Uterus (tissue), 3 donors: ENCODE measurements at regions not wholly inside any gene's neighbourhood (a gene's known extent, or its start where the extent isn't known, plus 50 kb on each side); places are given as distances from the start of the nearest gene placed in this dataset.
A peak's percentile ranks its signal among the peaks of the same experiment; 100 is the strongest.

ENCODE experiments used
- DNase-seq, 2 donors: peaks; one replicate each; pipeline ENCODE4 v3.0.0-alpha.2; 2019 to 2020
- H3K27ac ChIP-seq, 2 donors: fragments of 200-600 bp; sonication (generic); 1 replicate in 1 of 2; 2 replicates in 1 of 2; pipeline ENCODE4 v1.5.1; 2016 to 2018
- H3K27me3 ChIP-seq, 2 donors: fragments of 200-600 bp; sonication (generic); one replicate each; pipeline ENCODE4 v1.5.1; 2018 to 2019; ENCODE audit warnings: control low read depth in 1 of 2
- H3K36me3 ChIP-seq, 2 donors: fragments of 200-600 bp; sonication (generic); one replicate each; pipeline ENCODE4 v1.5.1; 2019; ENCODE audit warnings: control low read depth in 1 of 2
- H3K4me1 ChIP-seq, 2 donors: fragments of 200-600 bp; sonication (generic); one replicate each; pipeline ENCODE4 v1.5.1; 2018 to 2019; ENCODE audit warnings: control low read depth in 1 of 2
- H3K4me3 ChIP-seq, 2 donors: fragments of 200-600 bp; sonication (generic); 1 replicate in 1 of 2; 2 replicates in 1 of 2; pipeline ENCODE4 v1.5.1; 2018 to 2019; ENCODE audit warnings: mild to moderate bottlenecking in 1 of 2
- H3K9me3 ChIP-seq, 2 donors: fragments of 200-600 bp; sonication (generic); one replicate each; pipeline ENCODE4 v1.5.1; 2019; ENCODE audit warnings: control low read depth in 1 of 2
- CTCF ChIP-seq, 4 experiments: fragments of 200-600 bp in 2 of 4; fragments of 450-650 bp in 2 of 4; sonication (generic) in 2 of 4; IDR thresholded peaks; one replicate each; pipeline ENCODE4 v1.5.1; 2016 to 2019; ENCODE audit warnings: antibody characterized with exemption in 4 of 4, mild to moderate bottlenecking in 2 of 4, moderate library complexity in 1 of 4
- POLR2A ChIP-seq, 2 donors: fragments of 450-650 bp; IDR thresholded peaks; one replicate each; pipeline ENCODE4 v1.6.1; 2016; ENCODE audit warnings: antibody characterized with exemption in 2 of 2, mild to moderate bottlenecking in 1 of 2, moderate library complexity in 1 of 2
- intact Hi-C: fragments of 100-400 bp; cut with DNase I; formaldehyde crosslinking; loops from one replicate; pipeline ENCODE4 v1.15.1; 2023; ENCODE audit warnings: low total_unique reads
- donor health status: DM: yes; HTN: yes; CAD: no.

GRCh38 chr15:39394496-39394895, 186.4 kb upstream of the THBS1 start:
- no peak for TF ChIP-seq POLR2A (IDR thresholded peaks at IDR 0.05)
- TF ChIP-seq CTCF (IDR thresholded peaks at IDR 0.05), result no peak
- intact Hi-C loops, result no loop called here
- H3K9me3 ChIP-seq, result no peaks in the 10 kb centered on the region
- H3K27me3 ChIP-seq, result no peaks in the 10 kb centered on the region
- no peak overlapping the region for H3K4me3 ChIP-seq
- H3K27ac ChIP-seq, result no peak overlapping the region
- DNase-seq, result no peak
- H3K4me1 ChIP-seq, result no peaks in the 10 kb centered on the region
- no peaks in the 10 kb centered on the region for H3K36me3 ChIP-seq

DNA sequence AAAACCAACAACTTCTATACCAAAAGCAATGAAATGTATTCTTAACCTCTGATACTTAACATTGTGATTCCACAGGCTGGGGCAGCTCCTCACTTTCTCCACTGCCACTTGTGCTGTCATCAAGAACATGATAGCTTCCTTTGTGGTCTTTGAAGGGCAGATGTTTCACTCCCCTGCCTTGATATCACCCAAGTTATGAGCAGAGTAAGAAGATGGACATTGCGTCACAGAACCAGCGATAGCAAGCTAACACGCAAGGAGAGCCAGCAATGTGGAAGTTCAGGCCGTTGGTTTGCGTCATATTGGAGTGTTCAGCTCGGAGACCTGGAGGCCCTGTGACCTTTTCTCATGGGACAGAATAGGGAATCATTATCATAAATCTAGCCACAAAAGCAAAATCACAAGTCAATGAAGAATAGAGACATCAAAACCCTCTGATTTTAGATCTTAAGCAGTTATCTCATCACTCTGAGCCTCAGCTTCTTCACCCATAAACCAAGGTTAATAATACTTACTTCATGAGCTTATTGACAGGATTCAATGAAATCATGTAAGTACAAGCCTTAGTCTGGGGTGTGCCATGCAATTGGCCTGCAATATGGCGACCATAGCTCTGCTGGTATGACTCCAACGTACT, 183.8 kb upstream of the THBS1 start:
- H3K36me3 ChIP-seq, result no peaks in the 10 kb centered on the region
- no peak for TF ChIP-seq CTCF (IDR thresholded peaks at IDR 0.05)
- no peak for TF ChIP-seq POLR2A (IDR thresholded peaks at IDR 0.05)
- H3K9me3 ChIP-seq, result no peaks in the 10 kb centered on the region
- no peak overlapping the region for H3K27ac ChIP-seq
- DNase-seq, result no peak
- intact Hi-C loops, result no loop called here
- no peak overlapping the region for H3K4me3 ChIP-seq
- H3K27me3 ChIP-seq, result no peaks in the 10 kb centered on the region
- no peaks in the 10 kb centered on the region for H3K4me1 ChIP-seq

DNA sequence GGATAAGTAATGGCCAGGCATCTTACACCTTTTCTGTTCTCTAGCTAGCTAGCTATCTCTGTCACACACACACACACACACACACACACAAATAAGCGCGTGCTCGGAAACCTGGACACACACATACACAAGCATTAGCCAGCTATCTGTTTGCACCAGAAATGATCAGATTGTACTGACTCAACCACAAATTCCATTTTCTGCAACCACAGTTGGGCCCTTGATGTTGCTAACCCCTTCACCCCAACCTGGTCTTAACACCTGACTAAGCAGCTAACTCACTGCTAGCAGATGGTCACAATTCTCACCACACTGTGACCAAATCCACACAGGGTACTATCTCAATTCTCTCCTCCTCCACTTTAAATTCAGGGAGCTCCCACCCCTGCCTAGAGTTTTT, 183.0 kb upstream of the THBS1 start:
- no peak for DNase-seq
- no peak overlapping the region for H3K27ac ChIP-seq
- intact Hi-C loops, result no loop called here
- no peaks in the 10 kb centered on the region for H3K9me3 ChIP-seq
- no peaks in the 10 kb centered on the region for H3K36me3 ChIP-seq
- H3K4me3 ChIP-seq, result no peak overlapping the region
- no peaks in the 10 kb centered on the region for H3K4me1 ChIP-seq
- H3K27me3 ChIP-seq, result no peaks in the 10 kb centered on the region
- TF ChIP-seq POLR2A (IDR thresholded peaks at IDR 0.05), result no peak

- TF ChIP-seq CTCF (IDR thresholded peaks at IDR 0.05) (no peak), POLR2A (IDR thresholded peaks at IDR 0.05) (no peak)
- Histone ChIP-seq H3K4me3 (no peak overlapping the region), H3K9me3 (no peaks in the 10 kb centered on the region), H3K27me3 (no peaks in the 10 kb centered on the region), H3K27ac (peak overlapping the region in 1 of 2 donors; percentile 47), H3K4me1 (no peaks in the 10 kb centered on the region), H3K36me3 (no peaks in the 10 kb centered on the region)
- intact Hi-C loops, result no loop called here
- no peak for DNase-seq
These were observed 181.3 kb upstream of the THBS1 start for GRCh38 chr15:39399600-39399999.

DNA sequence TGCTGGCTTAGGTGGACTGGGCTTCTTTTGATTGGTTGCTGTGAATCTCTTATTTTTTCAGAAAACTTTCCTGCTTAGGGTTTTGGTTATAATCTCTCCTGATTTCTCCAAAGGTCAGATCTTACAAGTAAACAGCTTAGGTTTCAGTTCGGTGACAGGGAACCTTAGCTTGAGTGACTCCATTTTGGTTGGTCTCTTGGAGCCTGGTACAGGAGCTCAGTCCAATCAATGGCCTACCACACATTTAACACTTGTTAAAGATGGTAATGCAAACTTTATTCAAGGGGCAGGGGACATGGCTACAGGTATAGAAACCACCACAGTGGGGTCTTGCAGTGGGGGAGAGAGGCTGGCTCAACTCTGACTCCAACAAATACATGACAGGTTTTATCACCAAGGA, 180.9 kb upstream of the THBS1 start:
- peak overlapping the region; percentile 47 to 66 for H3K27ac ChIP-seq
- no peak for DNase-seq
- no peak overlapping the region for H3K4me3 ChIP-seq
- H3K27me3 ChIP-seq, result no peaks in the 10 kb centered on the region
- no peaks in the 10 kb centered on the region for H3K36me3 ChIP-seq
- H3K9me3 ChIP-seq, result no peaks in the 10 kb centered on the region
- TF ChIP-seq POLR2A (IDR thresholded peaks at IDR 0.05) (no peak), CTCF (IDR thresholded peaks at IDR 0.05) (no peak)
- no peaks in the 10 kb centered on the region for H3K4me1 ChIP-seq
- intact Hi-C loops, result no loop called here
